ENCODE measurements at regions not wholly inside any gene's neighbourhood (a gene's known extent, or its start where the extent isn't known, plus 50 kb on each side); places are given as distances from the start of the nearest gene placed in this dataset.

- TF ChIP-seq POLR2A (IDR thresholded peaks at IDR 0.05) (no peak), CTCF (IDR thresholded peaks at IDR 0.05 in 8 of 11, conservative IDR thresholded peaks at IDR 0.05 in 3 of 11) (no peak)
Measured at GRCh38 chr3:178226094-178226493, 310.1 kb upstream of the KCNMB2 start.

Measured in spleen (tissue), 7 donors.